ENCODE measurements at regions not wholly inside any gene's neighbourhood (a gene's known extent, or its start where the extent isn't known, plus 50 kb on each side); places are given as distances from the start of the nearest gene placed in this dataset.

DNA sequence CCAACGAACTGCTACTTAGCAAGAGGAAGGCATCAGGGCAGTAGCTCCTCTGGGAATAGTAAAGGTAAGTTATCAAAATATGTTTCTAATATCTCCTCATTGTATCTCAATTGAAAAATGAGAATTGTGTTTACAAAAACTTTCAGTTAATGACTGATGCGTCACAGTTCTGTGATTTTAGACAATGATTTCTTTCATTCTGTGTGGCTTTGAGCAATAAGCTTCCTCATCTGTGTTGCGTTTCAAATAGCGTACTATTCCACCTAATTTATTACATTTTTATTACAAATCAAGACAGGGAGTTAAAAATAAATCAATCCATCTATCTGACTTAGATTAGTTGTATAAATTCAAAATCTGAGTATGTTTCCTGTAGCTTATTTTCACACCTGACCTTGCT is 145.0 kb downstream of the CAAP1 start:
- no peak for TF ChIP-seq CTCF (IDR thresholded peaks at IDR 0.05; ENCODE audit: insufficient read depth, low read length, poor library complexity, severe bottlenecking)
- H3K36me3 ChIP-seq (ENCODE audit: control insufficient read depth, insufficient read depth, low read length), result no peaks in the 10 kb centered on the region
- H3K4me3 ChIP-seq (ENCODE audit: low read depth, low read length), result no peak overlapping the region
- DNase-seq (ENCODE audit: low read depth), result no peak
- no peaks in the 10 kb centered on the region for H3K27me3 ChIP-seq (ENCODE audit: control insufficient read depth, insufficient read depth, low read length)

GRCh38 chr9:26746357-26747072 is 146.1 kb downstream of the CAAP1 start:
- H3K27me3 ChIP-seq (ENCODE audit: control insufficient read depth, insufficient read depth, low read length), result no peaks in the 10 kb centered on the region
- H3K4me3 ChIP-seq (ENCODE audit: low read depth, low read length), result no peak overlapping the region
- peak; percentile 63 for DNase-seq (ENCODE audit: low read depth)
- TF ChIP-seq CTCF (IDR thresholded peaks at IDR 0.05; ENCODE audit: insufficient read depth, low read length, poor library complexity, severe bottlenecking), result no peak
- H3K36me3 ChIP-seq (ENCODE audit: control insufficient read depth, insufficient read depth, low read length), result no peaks in the 10 kb centered on the region

- no peak overlapping the region for H3K4me3 ChIP-seq (ENCODE audit: low read depth, low read length)
- DNase-seq (ENCODE audit: low read depth), result no peak
- no peaks in the 10 kb centered on the region for H3K27me3 ChIP-seq (ENCODE audit: control insufficient read depth, insufficient read depth, low read length)
- H3K36me3 ChIP-seq (ENCODE audit: control insufficient read depth, insufficient read depth, low read length), result no peaks in the 10 kb centered on the region
- TF ChIP-seq CTCF (IDR thresholded peaks at IDR 0.05; ENCODE audit: insufficient read depth, low read length, poor library complexity, severe bottlenecking), result no peak
These were observed 147.5 kb downstream of the CAAP1 start for GRCh38 chr9:26745111-26745510.

- Histone ChIP-seq H3K4me3 (ENCODE audit: low read depth, low read length) (no peak overlapping the region), H3K27me3 (ENCODE audit: control insufficient read depth, insufficient read depth, low read length) (no peaks in the 10 kb centered on the region), H3K36me3 (ENCODE audit: control insufficient read depth, insufficient read depth, low read length) (no peaks in the 10 kb centered on the region)
- TF ChIP-seq CTCF (IDR thresholded peaks at IDR 0.05; ENCODE audit: insufficient read depth, low read length, poor library complexity, severe bottlenecking), result peak; percentile 55
- DNase-seq (ENCODE audit: low read depth), result no peak
These were observed 148.2 kb downstream of the CAAP1 start for GRCh38 chr9:26744191-26744965.

- Histone ChIP-seq H3K36me3 (ENCODE audit: control insufficient read depth, insufficient read depth, low read length) (no peaks in the 10 kb centered on the region), H3K4me3 (ENCODE audit: low read depth, low read length) (no peak overlapping the region), H3K27me3 (ENCODE audit: control insufficient read depth, insufficient read depth, low read length) (no peaks in the 10 kb centered on the region)
- no peak for TF ChIP-seq CTCF (IDR thresholded peaks at IDR 0.05; ENCODE audit: insufficient read depth, low read length, poor library complexity, severe bottlenecking)
- no peak for DNase-seq (ENCODE audit: low read depth)
These were observed 149.7 kb downstream of the CAAP1 start for GRCh38 chr9:26742828-26743476.

Data from kidney epithelial cell (primary cell).